ENCODE measurements at regions not wholly inside any gene's neighbourhood (a gene's known extent, or its start where the extent isn't known, plus 50 kb on each side); places are given as distances from the start of the nearest gene placed in this dataset.

- TF ChIP-seq, protein P1, sequence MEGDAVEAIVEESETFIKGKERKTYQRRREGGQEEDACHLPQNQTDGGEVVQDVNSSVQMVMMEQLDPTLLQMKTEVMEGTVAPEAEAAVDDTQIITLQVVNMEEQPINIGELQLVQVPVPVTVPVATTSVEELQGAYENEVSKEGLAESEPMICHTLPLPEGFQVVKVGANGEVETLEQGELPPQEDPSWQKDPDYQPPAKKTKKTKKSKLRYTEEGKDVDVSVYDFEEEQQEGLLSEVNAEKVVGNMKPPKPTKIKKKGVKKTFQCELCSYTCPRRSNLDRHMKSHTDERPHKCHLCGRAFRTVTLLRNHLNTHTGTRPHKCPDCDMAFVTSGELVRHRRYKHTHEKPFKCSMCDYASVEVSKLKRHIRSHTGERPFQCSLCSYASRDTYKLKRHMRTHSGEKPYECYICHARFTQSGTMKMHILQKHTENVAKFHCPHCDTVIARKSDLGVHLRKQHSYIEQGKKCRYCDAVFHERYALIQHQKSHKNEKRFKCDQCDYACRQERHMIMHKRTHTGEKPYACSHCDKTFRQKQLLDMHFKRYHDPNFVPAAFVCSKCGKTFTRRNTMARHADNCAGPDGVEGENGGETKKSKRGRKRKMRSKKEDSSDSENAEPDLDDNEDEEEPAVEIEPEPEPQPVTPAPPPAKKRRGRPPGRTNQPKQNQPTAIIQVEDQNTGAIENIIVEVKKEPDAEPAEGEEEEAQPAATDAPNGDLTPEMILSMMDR (conservative IDR thresholded peaks at IDR 0.05; ENCODE audit: low read depth in 2 of 2), result no peak
- TF ChIP-seq CREB1 (CRISPR knock-in tag; IDR thresholded peaks at IDR 0.05; ENCODE audit: low read depth) (no peak), POLR2AphosphoS5 (IDR thresholded peaks at IDR 0.05; ENCODE audit: low read depth) (no peak), ETS1 (IDR thresholded peaks at IDR 0.05) (no peak), JUNB (IDR thresholded peaks at IDR 0.05; ENCODE audit: unreplicated experiment) (no peak), EZH2phosphoT487 (IDR thresholded peaks at IDR 0.05; ENCODE audit: unreplicated experiment) (no peak), EZH2 (IDR thresholded peaks at IDR 0.05; ENCODE audit: low read depth, unreplicated experiment) (no peak), REST (IDR thresholded peaks at IDR 0.05; ENCODE audit: unreplicated experiment) (no peak), STAT1 (IDR thresholded peaks at IDR 0.05; ENCODE audit: unreplicated experiment) (no peak), ZNF331 (CRISPR knock-in tag; IDR thresholded peaks at IDR 0.05; ENCODE audit: low read depth) (no peak), ZNF114 (CRISPR knock-in tag; IDR thresholded peaks at IDR 0.05) (no peak), NANOG (IDR thresholded peaks at IDR 0.05; ENCODE audit: borderline replicate concordance) (no peak)
- TF ChIP-seq, protein P2, sequence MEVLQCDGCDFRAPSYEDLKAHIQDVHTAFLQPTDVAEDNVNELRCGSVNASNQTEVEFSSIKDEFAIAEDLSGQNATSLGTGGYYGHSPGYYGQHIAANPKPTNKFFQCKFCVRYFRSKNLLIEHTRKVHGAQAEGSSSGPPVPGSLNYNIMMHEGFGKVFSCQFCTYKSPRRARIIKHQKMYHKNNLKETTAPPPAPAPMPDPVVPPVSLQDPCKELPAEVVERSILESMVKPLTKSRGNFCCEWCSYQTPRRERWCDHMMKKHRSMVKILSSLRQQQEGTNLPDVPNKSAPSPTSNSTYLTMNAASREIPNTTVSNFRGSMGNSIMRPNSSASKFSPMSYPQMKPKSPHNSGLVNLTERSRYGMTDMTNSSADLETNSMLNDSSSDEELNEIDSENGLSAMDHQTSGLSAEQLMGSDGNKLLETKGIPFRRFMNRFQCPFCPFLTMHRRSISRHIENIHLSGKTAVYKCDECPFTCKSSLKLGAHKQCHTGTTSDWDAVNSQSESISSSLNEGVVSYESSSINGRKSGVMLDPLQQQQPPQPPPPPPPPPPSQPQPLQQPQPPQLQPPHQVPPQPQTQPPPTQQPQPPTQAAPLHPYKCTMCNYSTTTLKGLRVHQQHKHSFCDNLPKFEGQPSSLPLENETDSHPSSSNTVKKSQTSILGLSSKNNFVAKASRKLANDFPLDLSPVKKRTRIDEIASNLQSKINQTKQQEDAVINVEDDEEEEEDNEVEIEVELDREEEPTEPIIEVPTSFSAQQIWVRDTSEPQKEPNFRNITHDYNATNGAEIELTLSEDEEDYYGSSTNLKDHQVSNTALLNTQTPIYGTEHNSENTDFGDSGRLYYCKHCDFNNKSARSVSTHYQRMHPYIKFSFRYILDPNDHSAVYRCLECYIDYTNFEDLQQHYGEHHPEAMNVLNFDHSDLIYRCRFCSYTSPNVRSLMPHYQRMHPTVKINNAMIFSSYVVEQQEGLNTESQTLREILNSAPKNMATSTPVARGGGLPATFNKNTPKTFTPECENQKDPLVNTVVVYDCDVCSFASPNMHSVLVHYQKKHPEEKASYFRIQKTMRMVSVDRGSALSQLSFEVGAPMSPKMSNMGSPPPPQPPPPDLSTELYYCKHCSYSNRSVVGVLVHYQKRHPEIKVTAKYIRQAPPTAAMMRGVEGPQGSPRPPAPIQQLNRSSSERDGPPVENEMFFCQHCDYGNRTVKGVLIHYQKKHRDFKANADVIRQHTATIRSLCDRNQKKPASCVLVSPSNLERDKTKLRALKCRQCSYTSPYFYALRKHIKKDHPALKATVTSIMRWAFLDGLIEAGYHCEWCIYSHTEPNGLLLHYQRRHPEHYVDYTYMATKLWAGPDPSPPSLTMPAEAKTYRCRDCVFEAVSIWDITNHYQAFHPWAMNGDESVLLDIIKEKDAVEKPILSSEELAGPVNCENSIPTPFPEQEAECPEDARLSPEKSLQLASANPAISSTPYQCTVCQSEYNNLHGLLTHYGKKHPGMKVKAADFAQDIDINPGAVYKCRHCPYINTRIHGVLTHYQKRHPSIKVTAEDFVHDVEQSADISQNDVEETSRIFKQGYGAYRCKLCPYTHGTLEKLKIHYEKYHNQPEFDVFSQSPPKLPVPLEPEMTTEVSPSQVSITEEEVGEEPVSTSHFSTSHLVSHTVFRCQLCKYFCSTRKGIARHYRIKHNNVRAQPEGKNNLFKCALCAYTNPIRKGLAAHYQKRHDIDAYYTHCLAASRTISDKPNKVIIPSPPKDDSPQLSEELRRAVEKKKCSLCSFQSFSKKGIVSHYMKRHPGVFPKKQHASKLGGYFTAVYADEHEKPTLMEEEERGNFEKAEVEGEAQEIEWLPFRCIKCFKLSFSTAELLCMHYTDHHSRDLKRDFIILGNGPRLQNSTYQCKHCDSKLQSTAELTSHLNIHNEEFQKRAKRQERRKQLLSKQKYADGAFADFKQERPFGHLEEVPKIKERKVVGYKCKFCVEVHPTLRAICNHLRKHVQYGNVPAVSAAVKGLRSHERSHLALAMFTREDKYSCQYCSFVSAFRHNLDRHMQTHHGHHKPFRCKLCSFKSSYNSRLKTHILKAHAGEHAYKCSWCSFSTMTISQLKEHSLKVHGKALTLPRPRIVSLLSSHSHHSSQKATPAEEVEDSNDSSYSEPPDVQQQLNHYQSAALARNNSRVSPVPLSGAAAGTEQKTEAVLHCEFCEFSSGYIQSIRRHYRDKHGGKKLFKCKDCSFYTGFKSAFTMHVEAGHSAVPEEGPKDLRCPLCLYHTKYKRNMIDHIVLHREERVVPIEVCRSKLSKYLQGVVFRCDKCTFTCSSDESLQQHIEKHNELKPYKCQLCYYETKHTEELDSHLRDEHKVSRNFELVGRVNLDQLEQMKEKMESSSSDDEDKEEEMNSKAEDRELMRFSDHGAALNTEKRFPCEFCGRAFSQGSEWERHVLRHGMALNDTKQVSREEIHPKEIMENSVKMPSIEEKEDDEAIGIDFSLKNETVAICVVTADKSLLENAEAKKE (CRISPR knock-in tag; IDR thresholded peaks at IDR 0.05), result no peak
Observed at GRCh38 chr16:6642271-6642670, 690.4 kb upstream of the RBFOX1 start.
